ENCODE measurements at regions not wholly inside any gene's neighbourhood (a gene's known extent, or its start where the extent isn't known, plus 50 kb on each side); places are given as distances from the start of the nearest gene placed in this dataset.

- CTCF ChIA-PET = no interaction called here
- POLR2A ChIA-PET = no interaction called here
- DNase-seq (ENCODE audit: low read depth) = no peak
- TF ChIP-seq, protein P1, sequence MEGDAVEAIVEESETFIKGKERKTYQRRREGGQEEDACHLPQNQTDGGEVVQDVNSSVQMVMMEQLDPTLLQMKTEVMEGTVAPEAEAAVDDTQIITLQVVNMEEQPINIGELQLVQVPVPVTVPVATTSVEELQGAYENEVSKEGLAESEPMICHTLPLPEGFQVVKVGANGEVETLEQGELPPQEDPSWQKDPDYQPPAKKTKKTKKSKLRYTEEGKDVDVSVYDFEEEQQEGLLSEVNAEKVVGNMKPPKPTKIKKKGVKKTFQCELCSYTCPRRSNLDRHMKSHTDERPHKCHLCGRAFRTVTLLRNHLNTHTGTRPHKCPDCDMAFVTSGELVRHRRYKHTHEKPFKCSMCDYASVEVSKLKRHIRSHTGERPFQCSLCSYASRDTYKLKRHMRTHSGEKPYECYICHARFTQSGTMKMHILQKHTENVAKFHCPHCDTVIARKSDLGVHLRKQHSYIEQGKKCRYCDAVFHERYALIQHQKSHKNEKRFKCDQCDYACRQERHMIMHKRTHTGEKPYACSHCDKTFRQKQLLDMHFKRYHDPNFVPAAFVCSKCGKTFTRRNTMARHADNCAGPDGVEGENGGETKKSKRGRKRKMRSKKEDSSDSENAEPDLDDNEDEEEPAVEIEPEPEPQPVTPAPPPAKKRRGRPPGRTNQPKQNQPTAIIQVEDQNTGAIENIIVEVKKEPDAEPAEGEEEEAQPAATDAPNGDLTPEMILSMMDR (IDR thresholded peaks at IDR 0.05; ENCODE audit: insufficient read depth, low read depth, low read length) = no peak
- H3K36me3 ChIP-seq (ENCODE audit: control insufficient read depth, insufficient read depth, low read length) = no peaks in the 10 kb centered on the region
- H3K4me3 ChIP-seq (ENCODE audit: low read depth, low read length) = no peak overlapping the region
- no peaks in the 10 kb centered on the region for H3K27me3 ChIP-seq (ENCODE audit: control insufficient read depth, insufficient read depth, low read length)
Measured at GRCh38 chr9:118553465-118553864, 815.8 kb downstream of the BRINP1 start.

GRCh38 chr9:118554987-118555386 lies 814.2 kb downstream of the BRINP1 start:
- CTCF ChIA-PET = no interaction called here
- POLR2A ChIA-PET = interaction anchor here (0.6 kb wide), 1 partner anchor 9 kb away, joined by 3 read pairs; no protein-coding TSS in a partner anchor
- no peak for DNase-seq (ENCODE audit: low read depth)

GRCh38 chr9:118558026-118558425 lies 811.2 kb downstream of the BRINP1 start:
- Histone ChIP-seq H3K4me3 (ENCODE audit: low read depth, low read length) (no peak overlapping the region), H3K27me3 (ENCODE audit: control insufficient read depth, insufficient read depth, low read length) (no peaks in the 10 kb centered on the region), H3K36me3 (ENCODE audit: control insufficient read depth, insufficient read depth, low read length) (no peaks in the 10 kb centered on the region)
- TF ChIP-seq, protein P1 (IDR thresholded peaks at IDR 0.05; ENCODE audit: insufficient read depth, low read depth, low read length) = no peak
- ChIA-PET CTCF (no interaction called here), POLR2A (no interaction called here)
- DNase-seq (ENCODE audit: low read depth) = no peak

More at GRCh38 chr9:118554987-118555386, 814.2 kb downstream of the BRINP1 start:
- no peaks in the 10 kb centered on the region for H3K27me3 ChIP-seq (ENCODE audit: control insufficient read depth, insufficient read depth, low read length)
- TF ChIP-seq, protein P1 (IDR thresholded peaks at IDR 0.05; ENCODE audit: insufficient read depth, low read depth, low read length) = no peak
- H3K4me3 ChIP-seq (ENCODE audit: low read depth, low read length) = no peak overlapping the region
- H3K36me3 ChIP-seq (ENCODE audit: control insufficient read depth, insufficient read depth, low read length) = no peaks in the 10 kb centered on the region

- Histone ChIP-seq H3K27me3 (ENCODE audit: control insufficient read depth, insufficient read depth, low read length) (no peaks in the 10 kb centered on the region), H3K4me3 (ENCODE audit: low read depth, low read length) (no peak overlapping the region), H3K36me3 (ENCODE audit: control insufficient read depth, insufficient read depth, low read length) (no peaks in the 10 kb centered on the region)
- ChIA-PET POLR2A (no interaction called here), CTCF (no interaction called here)
- no peak for DNase-seq (ENCODE audit: low read depth)
- TF ChIP-seq, protein P1 (IDR thresholded peaks at IDR 0.05; ENCODE audit: insufficient read depth, low read depth, low read length) = no peak
Measured at GRCh38 chr9:118558891-118559290, 810.3 kb downstream of the BRINP1 start.

DNA sequence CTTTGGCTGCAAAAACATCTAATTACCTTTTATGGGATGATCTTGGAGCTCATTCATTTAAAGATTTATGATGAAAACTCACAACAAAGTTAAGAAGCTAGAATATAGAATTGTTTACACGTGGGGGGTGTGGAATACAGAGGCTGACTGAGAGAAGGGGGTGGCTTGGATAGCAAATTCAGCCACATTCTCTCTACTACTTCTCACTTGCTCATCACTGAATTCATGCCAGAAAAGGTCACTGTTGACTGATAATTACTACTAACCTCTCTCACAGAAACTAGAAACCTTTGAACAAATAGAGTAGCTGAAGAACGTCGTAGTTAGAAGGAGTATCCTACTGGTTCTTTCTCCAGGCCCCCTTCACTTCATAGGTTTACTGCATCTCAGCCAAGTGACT lies 808.2 kb downstream of the BRINP1 start:
- no peaks in the 10 kb centered on the region for H3K36me3 ChIP-seq (ENCODE audit: control insufficient read depth, insufficient read depth, low read length)
- DNase-seq (ENCODE audit: low read depth) = no peak
- TF ChIP-seq, protein P1 (IDR thresholded peaks at IDR 0.05; ENCODE audit: insufficient read depth, low read depth, low read length) = no peak
- ChIA-PET POLR2A (no interaction called here), CTCF (interaction anchor here (0.8 kb wide), 1 partner anchor 995 kb away, joined by 3 read pairs; no protein-coding TSS in a partner anchor)
- no peaks in the 10 kb centered on the region for H3K27me3 ChIP-seq (ENCODE audit: control insufficient read depth, insufficient read depth, low read length)
- no peak overlapping the region for H3K4me3 ChIP-seq (ENCODE audit: low read depth, low read length)

Data from BJ (cell line).